GM12872 (cell line): ENCODE measurements at regions not wholly inside any gene's neighbourhood (a gene's known extent, or its start where the extent isn't known, plus 50 kb on each side); places are given as distances from the start of the nearest gene placed in this dataset.

Experiments
- CTCF ChIP-seq: IDR thresholded peaks from 3 replicates; pipeline ENCODE4 v1.5.1; 2011; ENCODE audit warnings: low read depth, mild to moderate bottlenecking, low read length, moderate library complexity; ENCODE audit not compliant: insufficient read depth

GRCh38 chr22:47826016-47826415 lies 1063.6 kb downstream of the TBC1D22A start:
- no peak for TF ChIP-seq CTCF

GRCh38 chr22:47822422-47822821 lies 1060.0 kb downstream of the TBC1D22A start:
- no peak for TF ChIP-seq CTCF

GRCh38 chr22:47818496-47818895 lies 1056.0 kb downstream of the TBC1D22A start:
- TF ChIP-seq CTCF, result no peak

GRCh38 chr22:47817380-47817779 lies 1054.9 kb downstream of the TBC1D22A start:
- TF ChIP-seq CTCF, result no peak

- no peak for TF ChIP-seq CTCF
Measured at GRCh38 chr22:47816863-47817210, 1054.4 kb downstream of the TBC1D22A start.

GRCh38 chr22:47816121-47816862 lies 1053.8 kb downstream of the TBC1D22A start:
- TF ChIP-seq CTCF, result no peak

- no peak for TF ChIP-seq CTCF
Measured at GRCh38 chr22:47814474-47814873, 1052.0 kb downstream of the TBC1D22A start.
